ENCODE measurements at regions not wholly inside any gene's neighbourhood (a gene's known extent, or its start where the extent isn't known, plus 50 kb on each side); places are given as distances from the start of the nearest gene placed in this dataset.

GRCh38 chrX:88424071-88424470, 323.0 kb upstream of the CPXCR1 start:
- in situ Hi-C loops (cut with HindIII; ENCODE audit: low pct_unique_long_range_greater_than_20kb, low sequenced_read_pairs) (no loop called here), intact Hi-C loops (cut with micrococcal nuclease; ENCODE audit: unreplicated experiment) (loop anchor here (2.0 kb wide), 1 partner anchor 189 kb away; no protein-coding TSS in a partner anchor)
- no peak for DNase-seq (ENCODE audit: low read depth, low spot score)
- Histone ChIP-seq H3K4me3 (ENCODE audit: low read depth in 2 of 2, low read length in 2 of 2) (no peak overlapping the region), H3K27ac (ENCODE audit: low read length) (no peak overlapping the region), H3K9me3 (ENCODE audit: control insufficient read depth, insufficient read depth, low read depth, low read length) (no peaks in the 10 kb centered on the region), H3K27me3 (ENCODE audit: control insufficient read depth, insufficient read depth, low read length) (no peaks in the 10 kb centered on the region), H3K4me1 (ENCODE audit: control insufficient read depth, insufficient read depth, low read length) (no peaks in the 10 kb centered on the region), H3K36me3 (ENCODE audit: control insufficient read depth, insufficient read depth, low read length) (no peaks in the 10 kb centered on the region)
- CTCF ChIA-PET: no interaction called here
- no TSS peak for BruUV-seq (replicated peaks)
- ATAC-seq: no peak
- POLR2A ChIA-PET: no interaction called here
- TF ChIP-seq CTCF (IDR thresholded peaks at IDR 0.05) (no peak), REST (IDR thresholded peaks at IDR 0.05; ENCODE audit: insufficient read depth in 1 of 2, low read depth in 2 of 2, low read length in 1 of 2) (no peak), TCF7L2 (IDR thresholded peaks at IDR 0.05; ENCODE audit: low read depth, low read length) (no peak), SIN3A (IDR thresholded peaks at IDR 0.05; ENCODE audit: borderline replicate concordance, insufficient read depth, low read depth, low read length) (no peak), POLR2AphosphoS5 (IDR thresholded peaks at IDR 0.05; ENCODE audit: low read depth, low read length) (no peak)

GRCh38 chrX:88424541-88424940, 322.5 kb upstream of the CPXCR1 start:
- BruUV-seq (replicated peaks): no TSS peak
- H3K4me1 ChIP-seq (ENCODE audit: control insufficient read depth, insufficient read depth, low read length): no peaks in the 10 kb centered on the region
- no peaks in the 10 kb centered on the region for H3K27me3 ChIP-seq (ENCODE audit: control insufficient read depth, insufficient read depth, low read length)
- no peak for TF ChIP-seq CTCF (IDR thresholded peaks at IDR 0.05)
- TF ChIP-seq REST (IDR thresholded peaks at IDR 0.05; ENCODE audit: insufficient read depth in 1 of 2, low read depth in 2 of 2, low read length in 1 of 2): no peak
- CTCF ChIA-PET: no interaction called here
- in situ Hi-C loops (cut with HindIII; ENCODE audit: low pct_unique_long_range_greater_than_20kb, low sequenced_read_pairs) (no loop called here), intact Hi-C loops (cut with micrococcal nuclease; ENCODE audit: unreplicated experiment) (loop anchor here (2.0 kb wide), 1 partner anchor 188 kb away; no protein-coding TSS in a partner anchor)
- no peak overlapping the region for H3K4me3 ChIP-seq (ENCODE audit: low read depth in 2 of 2, low read length in 2 of 2)
- H3K36me3 ChIP-seq (ENCODE audit: control insufficient read depth, insufficient read depth, low read length): no peaks in the 10 kb centered on the region
- ATAC-seq (no peak), DNase-seq (ENCODE audit: low read depth, low spot score) (no peak)
- POLR2A ChIA-PET: no interaction called here
- no peak overlapping the region for H3K27ac ChIP-seq (ENCODE audit: low read length)
- H3K9me3 ChIP-seq (ENCODE audit: control insufficient read depth, insufficient read depth, low read depth, low read length): no peaks in the 10 kb centered on the region

Data from Panc1 (cell line).